H1 (cell line): ENCODE measurements at regions not wholly inside any gene's neighbourhood (a gene's known extent, or its start where the extent isn't known, plus 50 kb on each side); places are given as distances from the start of the nearest gene placed in this dataset.

Experiments used
- CTCF ChIA-PET: fragments of 300-600 bp; sonication (Branson Sonifier 250); formaldehyde crosslinking; loops from one replicate; lab custom pipeline; 2021; ENCODE audit not compliant: partially characterized antibody; lab: Charles Lee
- POLR2A ChIA-PET: fragments of 300-600 bp; sonication (Branson Sonifier 250); formaldehyde crosslinking; loops from one replicate; lab custom pipeline; 2021; ENCODE audit warnings: inconsistent platforms; ENCODE audit not compliant: partially characterized antibody; lab: Charles Lee
- DNase-seq, 2 experiments: peaks; one replicate each; pipeline versions ENCODE4 v3.0.0 to v3.0.0-alpha.2; 2010 to 2022; ENCODE audit warnings: low spot score in 2 of 2, low read depth in 1 of 2, mixed read lengths in 1 of 2
- FAIRE-seq: peaks from 2 replicates; lab custom pipeline; 2011; peaks lifted over from hg19 to GRCh38; lab: Jason Lieb, UNC
- H2AFZ ChIP-seq: 2 replicates; pipeline ENCODE4 v1.8.1; 2012; ENCODE audit warnings: low read length, inconsistent platforms
- H2AK5ac ChIP-seq: 2 replicates; pipeline ENCODE4 v1.6.1; 2013; ENCODE audit warnings: low read depth, low read length
- H2BK120ac ChIP-seq: replicated peaks from 2 replicates; pipeline ENCODE3; 2013; ENCODE audit warnings: low read depth, low read length, inconsistent platforms
- H2BK12ac ChIP-seq: 2 replicates; pipeline ENCODE4 v1.6.1; 2013; ENCODE audit warnings: low read depth, low read length
- H2BK15ac ChIP-seq: 2 replicates; pipeline ENCODE4 v1.6.1; 2013; ENCODE audit warnings: low read length
- H2BK20ac ChIP-seq: 2 replicates; pipeline ENCODE4 v1.6.1; 2013; ENCODE audit warnings: low read length
- H2BK5ac ChIP-seq: 2 replicates; pipeline ENCODE4 v1.6.1; 2013; ENCODE audit warnings: low read depth, low read length
- H3K14ac ChIP-seq: 2 replicates; pipeline ENCODE4 v1.6.1; 2013; ENCODE audit warnings: inconsistent platforms; ENCODE audit not compliant: insufficient read length
- H3K18ac ChIP-seq: 2 replicates; pipeline ENCODE4 v1.6.1; 2013; ENCODE audit warnings: low read length; ENCODE audit errors: extremely low read depth
- H3K23ac ChIP-seq: 2 replicates; pipeline ENCODE4 v1.6.1; 2013; ENCODE audit warnings: inconsistent platforms; ENCODE audit not compliant: insufficient read length
- H3K23me2 ChIP-seq: 2 replicates; pipeline ENCODE4 v1.6.1; 2013; ENCODE audit warnings: low read depth, low read length
- H3K27ac ChIP-seq: 2 replicates; pipeline ENCODE4 v1.6.1; 2011; ENCODE audit warnings: low read depth, low read length, inconsistent platforms
- H3K27me3 ChIP-seq, 4 experiments: replicated peaks in 1 of 4; 1 replicate in 1 of 4; 2 replicates in 3 of 4; pipeline versions ENCODE4 v1.6.1 to v1.8.1; 2011 to 2013; ENCODE audit warnings: low read length in 3 of 4, mild to moderate bottlenecking in 3 of 4, inconsistent platforms in 2 of 4, mixed read lengths in 2 of 4, moderate library complexity in 1 of 4; ENCODE audit not compliant: control insufficient read depth in 3 of 4, insufficient read depth in 3 of 4; ENCODE audit errors: extremely low read depth in 1 of 4
- H3K36me3 ChIP-seq, 4 experiments: 2 replicates each; pipeline versions ENCODE4 v1.6.1 to v1.8.1; 2011 to 2013; ENCODE audit warnings: mild to moderate bottlenecking in 4 of 4, low read length in 3 of 4, moderate library complexity in 2 of 4, control low read depth in 1 of 4, inconsistent platforms in 1 of 4; ENCODE audit not compliant: insufficient read depth in 4 of 4, control insufficient read depth in 2 of 4
- H3K4ac ChIP-seq: replicated peaks from 2 replicates; pipeline ENCODE3; 2013; ENCODE audit warnings: low read length, low read depth, mixed read lengths, inconsistent platforms; ENCODE audit not compliant: insufficient read length
- H3K4me1 ChIP-seq, 4 experiments: replicated peaks in 1 of 4; 1 replicate in 1 of 4; 2 replicates in 3 of 4; pipeline versions ENCODE4 v1.6.1 to v1.8.1; 2011 to 2013; ENCODE audit warnings: low read length in 3 of 4, inconsistent platforms in 2 of 4, mixed read lengths in 1 of 4; ENCODE audit not compliant: insufficient read depth in 4 of 4, control insufficient read depth in 3 of 4
- H3K4me2 ChIP-seq, 2 experiments: 2 replicates each; pipeline versions ENCODE4 v1.6.1 to v1.8.1; 2011 to 2013; ENCODE audit warnings: low read depth in 2 of 2, low read length in 2 of 2, control low read depth in 1 of 2, inconsistent platforms in 1 of 2, mild to moderate bottlenecking in 1 of 2; ENCODE audit not compliant: insufficient read depth in 1 of 2
- H3K4me3 ChIP-seq, 4 experiments: fragments of 200-600, 300-600 bp in 1 of 4; sonication (generic), shearing (Covaris generic), sonication (Bioruptor Twin) in 1 of 4; 2 replicates each; pipeline versions ENCODE4 v1.5.1 to v1.8.1; 2011 to 2016; ENCODE audit warnings: low read length in 4 of 4, low read depth in 3 of 4, control low read depth in 2 of 4, inconsistent platforms in 2 of 4, mild to moderate bottlenecking in 2 of 4, mixed read lengths in 1 of 4, moderate library complexity in 1 of 4; ENCODE audit not compliant: insufficient read depth in 2 of 4; ENCODE audit errors: extremely low read depth in 1 of 4
- H3K56ac ChIP-seq: replicated peaks from 2 replicates; pipeline ENCODE3; 2013; ENCODE audit warnings: low read depth, mild to moderate bottlenecking, mixed read lengths, low read length, inconsistent platforms; ENCODE audit not compliant: insufficient read length
- H3K79me1 ChIP-seq: 2 replicates; pipeline ENCODE4 v1.6.1; 2013; ENCODE audit warnings: low read depth, low read length, control low read depth
- H3K79me2 ChIP-seq, 2 experiments: 2 replicates each; pipeline versions ENCODE4 v1.6.1 to v1.8.1; 2012 to 2013; ENCODE audit warnings: low read length in 2 of 2, mild to moderate bottlenecking in 2 of 2, inconsistent platforms in 1 of 2; ENCODE audit not compliant: insufficient read depth in 2 of 2, control insufficient read depth in 1 of 2
- H3K9ac ChIP-seq, 4 experiments: replicated peaks in 1 of 4; 1 replicate in 1 of 4; 2 replicates in 3 of 4; pipeline versions ENCODE4 v1.6.1 to v1.8.1; 2011 to 2013; ENCODE audit warnings: low read depth in 3 of 4, low read length in 3 of 4, control low read depth in 2 of 4, mild to moderate bottlenecking in 2 of 4, moderate library complexity in 2 of 4, inconsistent platforms in 1 of 4; ENCODE audit errors: extremely low read depth in 1 of 4
- H3K9me3 ChIP-seq, 2 experiments: 2 replicates each; pipeline versions ENCODE4 v1.6.1 to v1.8.1; 2012 to 2013; ENCODE audit warnings: mild to moderate bottlenecking in 2 of 2, moderate library complexity in 2 of 2, control low read depth in 1 of 2, inconsistent platforms in 1 of 2, low read depth in 1 of 2, low read length in 1 of 2, mixed read lengths in 1 of 2; ENCODE audit not compliant: insufficient read depth in 2 of 2
- H4K20me1 ChIP-seq, 2 experiments: replicated peaks in 1 of 2; 2 replicates each; pipeline versions ENCODE3 to v1.8.1; 2011 to 2013; ENCODE audit warnings: inconsistent platforms in 2 of 2, low read length in 2 of 2, mild to moderate bottlenecking in 1 of 2; ENCODE audit not compliant: insufficient read depth in 2 of 2, control insufficient read depth in 1 of 2
- H4K5ac ChIP-seq: 2 replicates; pipeline ENCODE4 v1.6.1; 2013; ENCODE audit warnings: low read length, low read depth, mixed read lengths, inconsistent platforms; ENCODE audit not compliant: insufficient read length
- H4K8ac ChIP-seq: 2 replicates; pipeline ENCODE4 v1.8.0; 2013; ENCODE audit warnings: mild to moderate bottlenecking, moderate library complexity, low read length, inconsistent platforms; ENCODE audit not compliant: insufficient read depth; ENCODE audit errors: extremely low read depth
- H4K91ac ChIP-seq: replicated peaks from 2 replicates; pipeline ENCODE3; 2013; ENCODE audit warnings: low read length, mixed read lengths, inconsistent platforms; ENCODE audit not compliant: insufficient read length
- KDM5A ChIP-seq: fragments of 200-600 bp; IDR thresholded peaks from 2 replicates; pipeline ENCODE4 v1.7.1; 2012; ENCODE audit warnings: mild to moderate bottlenecking, low read length, inconsistent platforms, mixed read lengths
- POLR2A ChIP-seq, 2 experiments: IDR thresholded peaks; 1 replicate in 1 of 2; 2 replicates in 1 of 2; pipeline ENCODE4 v1.6.1; 2011; ENCODE audit warnings: low read depth in 2 of 2, low read length in 2 of 2, mild to moderate bottlenecking in 2 of 2; ENCODE audit errors: control extremely low read depth in 1 of 2
- POLR2AphosphoS5 ChIP-seq: IDR thresholded peaks from 2 replicates; pipeline ENCODE4 v1.6.1; 2011; ENCODE audit warnings: low read depth, low read length
- TAF1 ChIP-seq: IDR thresholded peaks from 2 replicates; pipeline ENCODE4 v1.6.1; 2011; ENCODE audit warnings: mild to moderate bottlenecking, low read depth, low read length
- TBP ChIP-seq: IDR thresholded peaks from 2 replicates; pipeline ENCODE4 v1.6.1; 2011; ENCODE audit warnings: low read depth, low read length, improper control_type of control experiment
- WGBS, 2 experiments: shearing (Covaris generic) in 1 of 2; methylation state at CpG; one replicate each; pipeline versions ENCODE4 v1.1.6 to v1.1.7; 2013 to 2015; ENCODE audit warnings: low lambda C conversion rate in 2 of 2, mixed read lengths in 2 of 2, inconsistent platforms in 1 of 2, low coverage in 1 of 2, missing lambda C conversion rate in 1 of 2; ENCODE audit not compliant: insufficient replicate concordance in 2 of 2, insufficient coverage in 1 of 2, insufficient read length in 1 of 2; ENCODE audit errors: extremely low coverage in 1 of 2, missing lambda C conversion rate in 1 of 2; 5-methylcytosine and 5-hydroxymethylcytosine counted together

DNA sequence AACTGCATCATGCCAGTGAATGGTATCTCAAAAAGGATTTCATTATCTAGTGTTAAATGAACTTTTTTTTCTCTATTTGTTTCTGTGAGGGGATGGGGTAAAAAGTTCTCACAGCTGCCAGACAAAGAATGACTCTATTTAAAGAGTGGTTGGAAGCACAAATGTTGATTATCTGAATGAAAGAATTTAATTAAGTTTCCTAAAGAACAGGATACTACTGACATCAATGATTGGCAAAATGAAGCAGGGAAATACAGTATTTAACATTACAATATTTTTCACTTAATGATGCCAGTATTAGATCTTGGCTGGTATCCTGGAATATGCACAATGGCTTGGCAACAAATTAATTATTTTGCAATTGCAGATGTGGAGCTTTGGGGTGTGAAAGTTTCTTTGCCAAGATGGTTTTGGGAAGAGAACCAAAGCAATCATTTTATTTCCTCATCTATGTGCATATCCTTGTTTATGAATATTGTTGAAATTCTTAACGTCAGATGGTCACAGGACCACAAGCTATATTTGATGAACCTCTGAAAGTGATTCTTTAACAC lies 336.8 kb downstream of the ARL4A start:
- WGBS, 2 experiments = 83% methylated on average over 1 of the region's 1 CpG; no CpG with 5 or more reads in 1 of the 2 experiments
- TF ChIP-seq KDM5A = no peak
- TF ChIP-seq POLR2A (IDR thresholded peaks at IDR 0.05; ENCODE audit: control extremely low read depth in 1 of 2, low read depth in 2 of 2, low read length in 2 of 2) = no peak
- TF ChIP-seq TBP = no peak
- TF ChIP-seq TAF1 = no peak
- no peak for TF ChIP-seq POLR2AphosphoS5
- TF ChIP-seq, all 59 proteins: peak for 0
- Histone ChIP-seq H3K23me2 (no peaks in the 10 kb centered on the region; the same call in 1 of the 2 replicates), H3K79me1 (no peaks in the 10 kb centered on the region), H3K36me3 (no peaks in the 10 kb centered on the region), H3K4ac (no peak overlapping the region), H3K9me3 (no peaks in the 10 kb centered on the region), H4K8ac (no peak overlapping the region), H3K56ac (no peak overlapping the region), H3K4me1 (peaks cover 0 to 8% (median 5%) of the 10 kb centered on the region in 4 experiments; a peak in 2 of 7 replicates), H2BK5ac (no peak overlapping the region), H4K20me1 (no peaks in the 10 kb centered on the region), H3K9ac (no peak overlapping the region), H2BK12ac (no peak overlapping the region), H3K27ac (no peak overlapping the region), H3K27me3 (no peaks in the 10 kb centered on the region), H3K23ac (no peak overlapping the region), H3K14ac (no peak overlapping the region), H2AFZ (no peak overlapping the region), H3K4me3 (no peak overlapping the region), H2BK20ac (no peak overlapping the region), H3K4me2 (no peak overlapping the region), H2BK120ac (no peak overlapping the region), H3K18ac (no peak overlapping the region), H2BK15ac (no peak overlapping the region), H4K5ac (no peak overlapping the region), H3K79me2 (no peaks in the 10 kb centered on the region), H4K91ac (no peak overlapping the region), H2AK5ac (no peak overlapping the region)
- ChIA-PET CTCF (interaction anchor here (0.6 to 1.4 kb wide), 4 partner anchors 10 to 1061 kb away, joined by 3 to 4 read pairs (median 3); no protein-coding TSS in a partner anchor), POLR2A (no interaction called here)
- FAIRE-seq = no peak
- no peak for DNase-seq
